MM.1S (cell line): ENCODE measurements at regions not wholly inside any gene's neighbourhood (a gene's known extent, or its start where the extent isn't known, plus 50 kb on each side); places are given as distances from the start of the nearest gene placed in this dataset.

Experiments used
- DNase-seq: peaks from one replicate; pipeline ENCODE4 v3.0.0-alpha.2; 2015
- H2AFZ ChIP-seq: fragments of 300-600 bp; sonication (generic); 2 replicates; pipeline ENCODE4 v1.6.0; 2016; ENCODE audit warnings: antibody characterized with exemption, low read length
- H3F3A ChIP-seq: fragments of 300-600 bp; sonication (generic); 2 replicates; pipeline ENCODE4 v1.6.1; 2016; ENCODE audit warnings: mild to moderate bottlenecking, antibody characterized with exemption, low read length, moderate library complexity, mixed read lengths; ENCODE audit not compliant: insufficient read depth
- H3K27ac ChIP-seq: fragments of 300-600 bp; sonication (generic); 2 replicates; pipeline ENCODE4 v1.5.1; 2016; ENCODE audit warnings: mild to moderate bottlenecking, low read length
- H3K27me3 ChIP-seq: fragments of 300-600 bp; sonication (generic); replicated peaks from 2 replicates; pipeline ENCODE4 v1.6.0; 2016; ENCODE audit warnings: low read length; ENCODE audit not compliant: insufficient read depth
- H3K36me3 ChIP-seq: fragments of 300-600 bp; sonication (generic); replicated peaks from 2 replicates; pipeline ENCODE4 v1.6.1; 2016; ENCODE audit warnings: mild to moderate bottlenecking, low read length, mixed read lengths; ENCODE audit not compliant: insufficient read depth
- H3K4me1 ChIP-seq: fragments of 300-600 bp; sonication (generic); 2 replicates; pipeline ENCODE4 v1.6.1; 2016; ENCODE audit warnings: low read length, mixed read lengths
- H3K4me2 ChIP-seq: fragments of 300-600 bp; sonication (generic); 2 replicates; pipeline ENCODE4 v1.6.0; 2016; ENCODE audit warnings: low read depth, low read length
- H3K4me3 ChIP-seq: fragments of 300-600 bp; sonication (generic); 2 replicates; pipeline ENCODE4 v1.5.1; 2016; ENCODE audit warnings: low read length, mixed read lengths
- H3K79me2 ChIP-seq: fragments of 300-600 bp; sonication (generic); 2 replicates; pipeline ENCODE4 v1.6.1; 2016; ENCODE audit warnings: mixed run types, low read length, mixed read lengths
- H3K9ac ChIP-seq: fragments of 300-600 bp; sonication (generic); 2 replicates; pipeline ENCODE4 v1.6.1; 2016; ENCODE audit warnings: low read length, mixed read lengths
- H3K9me2 ChIP-seq: fragments of 300-600 bp; sonication (generic); replicated peaks from 2 replicates; pipeline ENCODE4 v1.6.1; 2016; ENCODE audit warnings: mild to moderate bottlenecking, low read length, mixed read lengths; ENCODE audit not compliant: insufficient read depth
- H3K9me3 ChIP-seq: fragments of 300-600 bp; sonication (generic); replicated peaks from 2 replicates; pipeline ENCODE4 v1.6.1; 2016; ENCODE audit warnings: mild to moderate bottlenecking, low read length, mixed read lengths; ENCODE audit not compliant: insufficient read depth
- H4K20me1 ChIP-seq: fragments of 300-600 bp; sonication (generic); 2 replicates; pipeline ENCODE4 v1.6.1; 2016; ENCODE audit warnings: mild to moderate bottlenecking, low read length, moderate library complexity, mixed read lengths; ENCODE audit not compliant: insufficient read depth
- EZH2 ChIP-seq: fragments of 300-600 bp; sonication (generic); optimal IDR thresholded peaks from 2 replicates; pipeline ENCODE3; 2017; ENCODE audit warnings: low read depth, mild to moderate bottlenecking, antibody characterized with exemption, low read length, mixed read lengths
- EZH2phosphoT487 ChIP-seq: fragments of 300-600 bp; sonication (generic); IDR thresholded peaks from 2 replicates; pipeline ENCODE4 v1.6.1; 2018; ENCODE audit warnings: antibody characterized with exemption, low read length
- TF ChIP-seq, protein P1 (sequence below): fragments of 300-600 bp; sonication (generic); IDR thresholded peaks from 2 replicates; pipeline ENCODE4 v1.5.1; 2016; ENCODE audit warnings: antibody characterized with exemption, low read length, mixed read lengths

DNA sequence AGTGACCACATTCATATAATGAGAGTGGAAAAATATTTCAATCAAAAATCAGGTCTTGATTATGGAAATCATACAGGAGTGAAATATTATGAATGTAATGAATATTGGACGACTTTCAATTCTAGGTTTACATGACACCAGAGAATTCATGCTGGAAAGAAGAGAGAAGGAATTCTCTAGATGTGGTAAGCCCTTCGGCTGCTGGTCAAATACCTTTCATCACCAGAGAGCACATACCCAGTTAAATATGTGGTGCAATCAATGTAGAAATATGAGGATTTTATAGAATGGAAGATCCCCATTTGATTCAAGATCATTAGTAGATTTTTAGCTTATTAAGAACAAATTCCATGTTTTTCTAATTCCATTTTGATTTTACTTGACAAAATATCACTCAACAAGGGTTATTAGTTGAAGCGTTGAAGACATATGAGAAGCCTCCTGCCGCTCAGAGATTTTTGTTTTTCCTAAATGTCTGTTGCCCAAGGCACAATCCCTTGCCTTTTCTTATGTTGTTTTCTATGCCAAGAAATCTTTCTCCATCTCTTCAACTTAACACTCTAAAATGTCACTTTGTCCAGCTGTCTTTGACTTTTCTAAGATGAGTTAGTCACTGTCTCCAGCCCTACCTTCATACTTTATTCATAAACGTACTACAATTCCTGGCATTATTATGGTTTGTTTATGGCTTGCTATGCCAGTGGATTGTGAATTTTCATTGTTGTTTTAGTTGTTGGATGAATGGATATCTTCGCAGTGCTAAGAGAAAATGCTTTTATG lies 72.8 kb upstream of the ZDHHC17 start:
- Histone ChIP-seq H3K27ac (no peak overlapping the region), H3K79me2 (no peaks in the 10 kb centered on the region), H3K9me2 (no peaks in the 10 kb centered on the region; the same call in 1 of the 2 replicates), H3K4me1 (no peaks in the 10 kb centered on the region), H3K4me2 (no peak overlapping the region), H3K36me3 (no peaks in the 10 kb centered on the region), H3K27me3 (no peaks in the 10 kb centered on the region), H3K4me3 (no peak overlapping the region), H3F3A (no peaks in the 10 kb centered on the region), H2AFZ (no peak overlapping the region), H3K9me3 (no peaks in the 10 kb centered on the region), H3K9ac (no peak overlapping the region), H4K20me1 (no peaks in the 10 kb centered on the region)
- TF ChIP-seq EZH2 (no peak), EZH2phosphoT487 (no peak)
- TF ChIP-seq, protein P1, sequence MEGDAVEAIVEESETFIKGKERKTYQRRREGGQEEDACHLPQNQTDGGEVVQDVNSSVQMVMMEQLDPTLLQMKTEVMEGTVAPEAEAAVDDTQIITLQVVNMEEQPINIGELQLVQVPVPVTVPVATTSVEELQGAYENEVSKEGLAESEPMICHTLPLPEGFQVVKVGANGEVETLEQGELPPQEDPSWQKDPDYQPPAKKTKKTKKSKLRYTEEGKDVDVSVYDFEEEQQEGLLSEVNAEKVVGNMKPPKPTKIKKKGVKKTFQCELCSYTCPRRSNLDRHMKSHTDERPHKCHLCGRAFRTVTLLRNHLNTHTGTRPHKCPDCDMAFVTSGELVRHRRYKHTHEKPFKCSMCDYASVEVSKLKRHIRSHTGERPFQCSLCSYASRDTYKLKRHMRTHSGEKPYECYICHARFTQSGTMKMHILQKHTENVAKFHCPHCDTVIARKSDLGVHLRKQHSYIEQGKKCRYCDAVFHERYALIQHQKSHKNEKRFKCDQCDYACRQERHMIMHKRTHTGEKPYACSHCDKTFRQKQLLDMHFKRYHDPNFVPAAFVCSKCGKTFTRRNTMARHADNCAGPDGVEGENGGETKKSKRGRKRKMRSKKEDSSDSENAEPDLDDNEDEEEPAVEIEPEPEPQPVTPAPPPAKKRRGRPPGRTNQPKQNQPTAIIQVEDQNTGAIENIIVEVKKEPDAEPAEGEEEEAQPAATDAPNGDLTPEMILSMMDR: no peak
- DNase-seq: no peak

DNA sequence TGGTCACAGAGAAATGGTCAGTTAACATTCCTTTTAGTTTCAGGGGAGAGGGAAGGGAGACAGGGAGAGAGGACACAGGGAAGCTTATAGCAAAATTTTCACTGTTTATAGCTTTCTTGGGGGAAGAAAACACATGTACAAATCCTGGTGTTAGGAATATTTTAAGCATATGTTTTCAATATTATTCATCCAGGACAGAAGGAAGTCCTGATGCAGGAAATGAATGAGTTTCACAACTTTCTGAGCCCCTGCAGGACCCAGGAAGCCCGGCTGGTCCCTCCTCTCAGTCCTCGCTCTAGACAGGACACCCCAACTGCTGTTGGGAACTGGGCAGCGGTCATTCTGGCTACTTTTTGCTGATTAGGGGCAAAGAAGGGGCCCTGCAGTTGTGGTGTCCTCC lies 71.1 kb upstream of the ZDHHC17 start:
- no peak overlapping the region for H3K9ac ChIP-seq
- H3F3A ChIP-seq: no peaks in the 10 kb centered on the region
- H3K36me3 ChIP-seq: no peaks in the 10 kb centered on the region
- no peak overlapping the region for H3K27ac ChIP-seq
- H3K27me3 ChIP-seq: no peaks in the 10 kb centered on the region
- H3K9me2 ChIP-seq: no peaks in the 10 kb centered on the region; the same call in 1 of the 2 replicates
- no peaks in the 10 kb centered on the region for H3K9me3 ChIP-seq
- no peak overlapping the region for H3K4me2 ChIP-seq
- TF ChIP-seq EZH2phosphoT487 (no peak), EZH2 (no peak)
- TF ChIP-seq, protein P1: no peak
- H4K20me1 ChIP-seq: no peaks in the 10 kb centered on the region
- H3K4me1 ChIP-seq: no peaks in the 10 kb centered on the region
- DNase-seq: no peak
- H2AFZ ChIP-seq: no peak overlapping the region
- no peaks in the 10 kb centered on the region for H3K79me2 ChIP-seq
- H3K4me3 ChIP-seq: no peak overlapping the region

DNA sequence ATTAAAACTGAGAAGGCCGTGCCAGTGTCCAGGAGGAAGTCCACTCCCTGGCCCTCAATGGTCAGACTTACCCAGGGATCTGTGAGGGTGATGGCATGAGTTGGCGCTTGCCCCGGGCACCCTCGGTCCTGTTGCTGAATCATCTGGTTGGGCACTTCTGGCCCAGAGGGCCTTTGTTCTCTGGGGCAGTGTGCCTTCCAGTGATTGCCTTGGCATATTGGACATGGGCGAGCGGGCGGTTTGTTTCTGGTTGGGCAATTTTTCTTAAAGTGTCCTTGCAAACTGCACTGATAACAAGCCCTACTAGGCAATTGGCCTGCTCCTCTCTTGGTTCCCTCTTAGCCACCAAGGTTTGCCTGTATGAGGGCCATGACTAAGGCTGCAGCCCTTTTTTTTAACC lies 69.5 kb upstream of the ZDHHC17 start:
- H3K4me2 ChIP-seq: no peak overlapping the region
- H3K9me2 ChIP-seq: no peaks in the 10 kb centered on the region; the same call in 1 of the 2 replicates
- no peaks in the 10 kb centered on the region for H3K79me2 ChIP-seq
- no peak overlapping the region for H3K4me3 ChIP-seq
- DNase-seq: no peak
- no peak overlapping the region for H3K27ac ChIP-seq
- no peak overlapping the region for H3K9ac ChIP-seq
- TF ChIP-seq, protein P1: no peak
- no peak for TF ChIP-seq EZH2phosphoT487
- no peak for TF ChIP-seq EZH2
- no peaks in the 10 kb centered on the region for H3F3A ChIP-seq
- H3K9me3 ChIP-seq: no peaks in the 10 kb centered on the region
- H3K27me3 ChIP-seq: no peaks in the 10 kb centered on the region
- no peaks in the 10 kb centered on the region for H4K20me1 ChIP-seq
- no peak overlapping the region for H2AFZ ChIP-seq
- no peaks in the 10 kb centered on the region for H3K4me1 ChIP-seq
- H3K36me3 ChIP-seq: no peaks in the 10 kb centered on the region
